H9 (cell line): ENCODE measurements at regions not wholly inside any gene's neighbourhood (a gene's known extent, or its start where the extent isn't known, plus 50 kb on each side); places are given as distances from the start of the nearest gene placed in this dataset.

Experiments used
- DNase-seq: peaks from one replicate; pipeline ENCODE4 v3.0.0-alpha.2; 2017
- H2AFZ ChIP-seq: one replicate; pipeline ENCODE4 v1.6.1; 2013; ENCODE audit warnings: mild to moderate bottlenecking, low read length, control low read depth, moderate library complexity
- H2AK5ac ChIP-seq: 2 replicates; pipeline ENCODE4 v1.6.1; 2013; ENCODE audit warnings: low read length, control low read depth, mixed read lengths; ENCODE audit not compliant: insufficient read length
- H2BK120ac ChIP-seq: one replicate; pipeline ENCODE4 v1.6.1; 2013; ENCODE audit warnings: low read depth, mild to moderate bottlenecking, low read length, control low read depth, inconsistent platforms; ENCODE audit not compliant: poor library complexity, severe bottlenecking
- H2BK12ac ChIP-seq: 2 replicates; pipeline ENCODE4 v1.6.1; 2013; ENCODE audit warnings: low read length, control low read depth, mixed read lengths, low read depth; ENCODE audit not compliant: insufficient read length
- H2BK15ac ChIP-seq: 2 replicates; pipeline ENCODE4 v1.6.1; 2013; ENCODE audit warnings: low read depth, low read length, control low read depth
- H2BK20ac ChIP-seq: one replicate; pipeline ENCODE4 v1.6.1; 2013; ENCODE audit warnings: low read depth, mild to moderate bottlenecking, low read length, control low read depth, inconsistent platforms; ENCODE audit not compliant: poor library complexity, severe bottlenecking
- H2BK5ac ChIP-seq: 2 replicates; pipeline ENCODE4 v1.6.1; 2013; ENCODE audit warnings: low read length, control low read depth, mixed read lengths; ENCODE audit not compliant: insufficient read length
- H3K14ac ChIP-seq: 2 replicates; pipeline ENCODE4 v1.6.1; 2013; ENCODE audit warnings: low read length, control low read depth; ENCODE audit not compliant: insufficient read depth
- H3K18ac ChIP-seq: 2 replicates; pipeline ENCODE4 v1.6.1; 2013; ENCODE audit warnings: low read depth, mild to moderate bottlenecking, mixed read lengths, low read length, control low read depth; ENCODE audit not compliant: insufficient read length
- H3K23ac ChIP-seq: 2 replicates; pipeline ENCODE4 v1.6.1; 2013; ENCODE audit warnings: low read length, control low read depth, mixed read lengths, low read depth; ENCODE audit not compliant: insufficient read length
- H3K23me2 ChIP-seq: 2 replicates; pipeline ENCODE4 v1.6.1; 2013; ENCODE audit warnings: low read depth, mild to moderate bottlenecking, mixed read lengths, low read length, control low read depth; ENCODE audit not compliant: insufficient read length, poor library complexity, severe bottlenecking
- H3K27ac ChIP-seq: 2 replicates; pipeline ENCODE4 v1.5.1; 2013; ENCODE audit warnings: low read length, control low read depth, mixed read lengths, low read depth; ENCODE audit not compliant: insufficient read length
- H3K27me3 ChIP-seq: 2 replicates; pipeline ENCODE4 v1.6.1; 2013; ENCODE audit warnings: low read length, control low read depth, inconsistent platforms; ENCODE audit not compliant: insufficient read depth
- H3K4ac ChIP-seq: 2 replicates; pipeline ENCODE4 v1.6.1; 2013; ENCODE audit warnings: low read depth, mild to moderate bottlenecking, control low read depth, inconsistent platforms, low read length, moderate library complexity
- H3K4me1 ChIP-seq: 2 replicates; pipeline ENCODE4 v1.6.1; 2013; ENCODE audit warnings: low read length, control low read depth, inconsistent platforms; ENCODE audit not compliant: insufficient read depth
- H3K4me2 ChIP-seq: 2 replicates; pipeline ENCODE4 v1.6.1; 2013; ENCODE audit warnings: low read length, control low read depth, mixed read lengths; ENCODE audit not compliant: insufficient read length, insufficient read depth
- H3K56ac ChIP-seq: 2 replicates; pipeline ENCODE4 v1.6.1; 2013; ENCODE audit warnings: low read depth, mild to moderate bottlenecking, mixed read lengths, low read length, control low read depth; ENCODE audit not compliant: insufficient read length
- H3K79me1 ChIP-seq: 2 replicates; pipeline ENCODE4 v1.6.1; 2013; ENCODE audit warnings: low read depth, mild to moderate bottlenecking, moderate library complexity, low read length, control low read depth, inconsistent platforms; ENCODE audit not compliant: insufficient read depth, poor library complexity, severe bottlenecking
- H3K79me2 ChIP-seq: 2 replicates; pipeline ENCODE4 v1.6.1; 2013; ENCODE audit warnings: low read length, control low read depth, inconsistent platforms; ENCODE audit not compliant: insufficient read depth
- H3K9ac ChIP-seq: 2 replicates; pipeline ENCODE4 v1.6.1; 2013; ENCODE audit warnings: low read length, control low read depth, mixed read lengths; ENCODE audit not compliant: insufficient read length; ENCODE audit errors: extremely low read depth
- H3K9me3 ChIP-seq: one replicate; pipeline ENCODE4 v1.6.1; 2013; ENCODE audit warnings: low read depth, low read length, inconsistent platforms; ENCODE audit not compliant: control insufficient read depth
- H3T11ph ChIP-seq: one replicate; pipeline ENCODE4 v1.6.1; 2013; ENCODE audit warnings: mild to moderate bottlenecking, low read length, control low read depth, inconsistent platforms
- H4K20me1 ChIP-seq: one replicate; pipeline ENCODE4 v1.6.1; 2013; ENCODE audit not compliant: control insufficient read depth, insufficient read length, insufficient read depth
- H4K5ac ChIP-seq: 2 replicates; pipeline ENCODE4 v1.6.1; 2013; ENCODE audit warnings: low read depth, mild to moderate bottlenecking, mixed read lengths, low read length, control low read depth; ENCODE audit not compliant: insufficient read length
- H4K8ac ChIP-seq: replicated peaks from 2 replicates; pipeline ENCODE4 v1.6.1; 2013; ENCODE audit warnings: low read length, control low read depth, mixed read lengths, low read depth; ENCODE audit not compliant: insufficient read length
- H4K91ac ChIP-seq: 2 replicates; pipeline ENCODE4 v1.6.1; 2013; ENCODE audit warnings: low read depth, mild to moderate bottlenecking, moderate library complexity, mixed read lengths, low read length, control low read depth; ENCODE audit not compliant: insufficient read length
- H3K27ac Mint-ChIP-seq, 3 experiments: 2 replicates in 2 of 3; 3 replicates in 1 of 3; pipeline ENCODE4 v1.8.0; 2020 to 2021; ENCODE audit warnings: mixed read lengths in 3 of 3, mild to moderate bottlenecking in 1 of 3, moderate library complexity in 1 of 3
- H3K27me3 Mint-ChIP-seq: 2 replicates; pipeline ENCODE4 v1.8.0; 2021; ENCODE audit warnings: low read depth, mild to moderate bottlenecking, moderate library complexity, mixed read lengths
- H3K36me3 Mint-ChIP-seq, 3 experiments: 2 replicates in 2 of 3; 3 replicates in 1 of 3; pipeline ENCODE4 v1.8.0; 2020 to 2021; ENCODE audit warnings: low read depth in 3 of 3, mixed read lengths in 3 of 3; ENCODE audit not compliant: insufficient read depth in 1 of 3
- H3K4me1 Mint-ChIP-seq, 2 experiments: 2 replicates each; pipeline ENCODE4 v1.8.0; 2020; ENCODE audit warnings: mixed read lengths in 2 of 2
- H3K4me3 Mint-ChIP-seq, 2 experiments: 2 replicates in 1 of 2; 3 replicates in 1 of 2; pipeline ENCODE4 v1.8.0; 2020 to 2021; ENCODE audit warnings: mild to moderate bottlenecking in 2 of 2, mixed read lengths in 2 of 2, moderate library complexity in 1 of 2
- H3K9me3 Mint-ChIP-seq, 2 experiments: 2 replicates in 1 of 2; 3 replicates in 1 of 2; pipeline ENCODE4 v1.8.0; 2020; ENCODE audit warnings: mild to moderate bottlenecking in 2 of 2, mixed read lengths in 2 of 2, moderate library complexity in 1 of 2
- CTCF ChIP-seq: fragments of 200-600 bp; sonication (generic); conservative IDR thresholded peaks from 3 replicates; pipeline ENCODE4 v1.8.0; 2021; ENCODE audit warnings: antibody characterized with exemption, mild to moderate bottlenecking
- WGBS: extraction: QIAGEN DNeasy Blood & Tissue Kit; methylation state at CpG from one replicate; pipeline ENCODE4 v1.1.7; 2013; ENCODE audit warnings: missing lambda C conversion rate, low lambda C conversion rate, mixed read lengths; ENCODE audit not compliant: insufficient read length; ENCODE audit errors: extremely low coverage; 5-methylcytosine and 5-hydroxymethylcytosine counted together

- no CpG with 5 or more reads among the region's 4 CpGs for WGBS
- H2AK5ac ChIP-seq: no peak overlapping the region
- peaks cover 36% of the 10 kb centered on the region in 2 experiments for H3K4me1 Mint-ChIP-seq
- no peaks in the 10 kb centered on the region; the same call in 1 of the 2 replicates for H3K27me3 Mint-ChIP-seq
- H4K91ac ChIP-seq: no peak overlapping the region
- no peak overlapping the region for H2AFZ ChIP-seq
- H2BK5ac ChIP-seq: no peak overlapping the region
- H3K9ac ChIP-seq: no peak overlapping the region
- H3K23ac ChIP-seq: no peak overlapping the region
- no peak overlapping the region for H2BK120ac ChIP-seq
- TF ChIP-seq CTCF: no peak
- H4K8ac ChIP-seq: no peak overlapping the region
- no peak overlapping the region for H3K4me3 Mint-ChIP-seq
- H3K79me1 ChIP-seq: no peaks in the 10 kb centered on the region
- no peak overlapping the region for H4K5ac ChIP-seq
- H3K4me2 ChIP-seq: no peak overlapping the region
- no peak overlapping the region for H3K14ac ChIP-seq
- no peak overlapping the region for H2BK15ac ChIP-seq
- H3K4ac ChIP-seq: no peak overlapping the region
- H3K27ac Mint-ChIP-seq: no peak overlapping the region
- no peaks in the 10 kb centered on the region for H3K23me2 ChIP-seq
- no peaks in the 10 kb centered on the region for H4K20me1 ChIP-seq
- no peaks in the 10 kb centered on the region for H3K27me3 ChIP-seq
- H3T11ph ChIP-seq: no peak overlapping the region
- H3K18ac ChIP-seq: no peak overlapping the region
- H2BK20ac ChIP-seq: no peak overlapping the region
- H3K36me3 Mint-ChIP-seq: peaks cover 16 to 35% (median 25%) of the 10 kb centered on the region in 3 experiments
- no peak overlapping the region for H3K27ac ChIP-seq
- peaks cover 9% of the 10 kb centered on the region; the same call in 1 of the 2 replicates for H3K4me1 ChIP-seq
- no peak for DNase-seq
- no peak overlapping the region for H3K56ac ChIP-seq
- peaks cover 7% of the 10 kb centered on the region for H3K9me3 ChIP-seq
- no peak overlapping the region for H2BK12ac ChIP-seq
- no peaks in the 10 kb centered on the region for H3K79me2 ChIP-seq
- peaks cover 26 to 29% of the 10 kb centered on the region in 2 experiments for H3K9me3 Mint-ChIP-seq
Observed at GRCh38 chr16:65775829-65776228, 590.7 kb upstream of the CDH5 start.
